Loucy (cell line): ENCODE measurements at regions not wholly inside any gene's neighbourhood (a gene's known extent, or its start where the extent isn't known, plus 50 kb on each side); places are given as distances from the start of the nearest gene placed in this dataset.

ENCODE experiments used
- H2AFZ ChIP-seq: fragments of 200-600 bp; sonication (generic); 2 replicates; pipeline ENCODE4 v1.6.0; 2016; ENCODE audit warnings: antibody characterized with exemption, mild to moderate bottlenecking, low read length, moderate library complexity
- H3F3A ChIP-seq: fragments of 200-600 bp; 2 replicates; pipeline ENCODE4 v1.6.0; 2016; ENCODE audit warnings: antibody characterized with exemption, low read depth, mild to moderate bottlenecking
- H3K27me3 ChIP-seq: fragments of 200-600 bp; sonication (generic); 2 replicates; pipeline ENCODE4 v1.6.1; 2014; ENCODE audit warnings: low read length, mild to moderate bottlenecking; ENCODE audit not compliant: insufficient read depth, poor library complexity, severe bottlenecking
- H3K36me3 ChIP-seq: fragments of 200-600 bp; sonication (generic); 2 replicates; pipeline ENCODE4 v1.6.1; 2016; ENCODE audit warnings: low read length; ENCODE audit not compliant: insufficient read depth
- H3K4me1 ChIP-seq: fragments of 200-600 bp; sonication (generic); 2 replicates; pipeline ENCODE4 v1.5.1; 2014; ENCODE audit warnings: low read length, mild to moderate bottlenecking; ENCODE audit not compliant: insufficient read depth, poor library complexity, severe bottlenecking
- H3K4me2 ChIP-seq: fragments of 200-600 bp; sonication (generic); 2 replicates; pipeline ENCODE4 v1.6.0; 2014; ENCODE audit warnings: antibody characterized with exemption, low read length, low read depth, mild to moderate bottlenecking; ENCODE audit not compliant: poor library complexity, severe bottlenecking
- H3K4me3 ChIP-seq: fragments of 200-600 bp; sonication (generic); 2 replicates; pipeline ENCODE4 v1.5.1; 2014; ENCODE audit warnings: low read length, mild to moderate bottlenecking, mixed read lengths; ENCODE audit not compliant: poor library complexity, severe bottlenecking
- H3K79me2 ChIP-seq: fragments of 200-600 bp; sonication (generic); 2 replicates; pipeline ENCODE4 v1.6.1; 2014; ENCODE audit warnings: low read length; ENCODE audit not compliant: insufficient read depth
- H3K9ac ChIP-seq: fragments of 200-600 bp; sonication (generic); 2 replicates; pipeline ENCODE4 v1.6.0; 2014; ENCODE audit warnings: mild to moderate bottlenecking, low read depth, low read length, moderate library complexity; ENCODE audit not compliant: poor library complexity, severe bottlenecking
- H3K9me2 ChIP-seq: fragments of 200-600 bp; sonication (generic); replicated peaks from 2 replicates; pipeline ENCODE4 v1.6.1; 2016; ENCODE audit warnings: low read depth, low read length, mixed read lengths
- H3K9me3 ChIP-seq: fragments of 200-600 bp; sonication (generic); 2 replicates; pipeline ENCODE4 v1.6.1; 2014; ENCODE audit warnings: mild to moderate bottlenecking, antibody characterized with exemption, low read length, low read depth; ENCODE audit not compliant: insufficient read depth
- H4K20me1 ChIP-seq: fragments of 200-600 bp; sonication (generic); 2 replicates; pipeline ENCODE4 v1.6.0; 2014; ENCODE audit warnings: antibody characterized with exemption, low read length, mild to moderate bottlenecking; ENCODE audit not compliant: insufficient read depth, poor library complexity, severe bottlenecking
- EZH2phosphoT487 ChIP-seq: fragments of 200-600 bp; IDR thresholded peaks from 2 replicates; pipeline ENCODE4 v1.6.1; 2018; ENCODE audit warnings: antibody characterized with exemption, mild to moderate bottlenecking, moderate library complexity, borderline replicate concordance
- TF ChIP-seq, protein P1 (sequence below): fragments of 200-600 bp; sonication (generic); conservative IDR thresholded peaks from 2 replicates; pipeline ENCODE4 v1.5.1; 2014; ENCODE audit warnings: mild to moderate bottlenecking, antibody characterized with exemption, low read length

DNA sequence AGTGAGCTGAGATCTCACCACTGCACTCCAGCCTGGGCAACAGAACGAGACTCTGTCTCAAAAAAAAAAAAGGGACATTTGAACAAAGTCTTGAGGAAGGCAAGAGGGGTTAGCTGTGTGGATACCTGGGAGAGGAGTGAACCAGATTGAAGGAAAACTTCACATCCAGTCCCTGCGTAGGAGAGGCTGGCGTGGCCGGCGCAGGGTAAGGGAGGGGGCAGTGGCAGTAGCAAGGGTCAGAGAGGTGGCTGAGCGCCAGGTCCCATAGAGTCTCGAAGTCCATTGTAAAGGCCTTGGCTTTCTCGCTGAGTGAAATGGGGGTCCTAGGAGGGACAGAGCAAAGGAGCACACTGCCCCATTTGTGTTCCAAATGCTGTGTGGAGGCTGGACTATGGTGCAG is 171.8 kb upstream of the WSCD1 start:
- Histone ChIP-seq H3K9ac (no peak overlapping the region), H3K4me2 (no peak overlapping the region), H3K4me3 (no peak overlapping the region), H3K9me2 (no peaks in the 10 kb centered on the region), H3K79me2 (no peaks in the 10 kb centered on the region), H4K20me1 (no peaks in the 10 kb centered on the region), H3K4me1 (no peaks in the 10 kb centered on the region), H3F3A (no peaks in the 10 kb centered on the region), H2AFZ (no peak overlapping the region), H3K27me3 (no peaks in the 10 kb centered on the region), H3K9me3 (peaks cover 4% of the 10 kb centered on the region; the same call in 1 of the 2 replicates), H3K36me3 (no peaks in the 10 kb centered on the region)
- no peak for TF ChIP-seq EZH2phosphoT487
- TF ChIP-seq, protein P1, sequence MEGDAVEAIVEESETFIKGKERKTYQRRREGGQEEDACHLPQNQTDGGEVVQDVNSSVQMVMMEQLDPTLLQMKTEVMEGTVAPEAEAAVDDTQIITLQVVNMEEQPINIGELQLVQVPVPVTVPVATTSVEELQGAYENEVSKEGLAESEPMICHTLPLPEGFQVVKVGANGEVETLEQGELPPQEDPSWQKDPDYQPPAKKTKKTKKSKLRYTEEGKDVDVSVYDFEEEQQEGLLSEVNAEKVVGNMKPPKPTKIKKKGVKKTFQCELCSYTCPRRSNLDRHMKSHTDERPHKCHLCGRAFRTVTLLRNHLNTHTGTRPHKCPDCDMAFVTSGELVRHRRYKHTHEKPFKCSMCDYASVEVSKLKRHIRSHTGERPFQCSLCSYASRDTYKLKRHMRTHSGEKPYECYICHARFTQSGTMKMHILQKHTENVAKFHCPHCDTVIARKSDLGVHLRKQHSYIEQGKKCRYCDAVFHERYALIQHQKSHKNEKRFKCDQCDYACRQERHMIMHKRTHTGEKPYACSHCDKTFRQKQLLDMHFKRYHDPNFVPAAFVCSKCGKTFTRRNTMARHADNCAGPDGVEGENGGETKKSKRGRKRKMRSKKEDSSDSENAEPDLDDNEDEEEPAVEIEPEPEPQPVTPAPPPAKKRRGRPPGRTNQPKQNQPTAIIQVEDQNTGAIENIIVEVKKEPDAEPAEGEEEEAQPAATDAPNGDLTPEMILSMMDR: no peak

DNA sequence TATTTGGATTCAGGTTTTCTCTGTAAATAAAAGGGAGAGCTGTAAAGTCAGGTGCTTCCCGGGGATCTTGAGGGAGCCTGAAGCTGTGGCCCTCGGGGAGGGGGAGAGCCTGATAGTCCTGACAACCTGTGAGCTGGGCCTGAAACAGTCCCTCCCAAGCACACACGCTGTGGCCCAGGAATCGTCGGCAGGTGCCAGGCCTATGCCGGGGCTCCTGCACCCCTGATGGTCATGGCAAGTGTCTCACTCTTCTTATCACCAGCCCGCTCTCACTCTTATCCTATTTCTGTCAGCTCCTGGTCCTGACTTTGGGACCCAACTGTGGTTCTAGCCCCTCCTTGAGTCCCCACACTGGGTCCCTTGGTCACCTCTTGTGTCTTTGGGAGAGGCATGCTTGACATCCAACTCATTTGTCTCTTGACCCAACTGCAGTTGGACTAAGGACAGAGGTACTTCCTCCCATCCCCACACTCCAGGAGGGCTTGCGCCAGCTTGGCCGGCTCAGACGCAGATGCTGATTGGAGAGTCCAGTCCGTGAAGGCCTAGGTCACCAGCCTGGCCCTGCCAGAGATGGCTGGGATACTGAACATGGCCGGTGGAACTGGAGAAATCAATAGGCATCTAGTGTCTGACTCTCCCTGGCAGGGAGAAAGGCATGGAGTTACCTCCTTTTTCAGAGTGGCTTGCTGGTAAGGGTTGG is 170.5 kb upstream of the WSCD1 start:
- no peaks in the 10 kb centered on the region for H3K4me1 ChIP-seq
- no peak overlapping the region for H2AFZ ChIP-seq
- H3K4me2 ChIP-seq: no peak overlapping the region
- H3K79me2 ChIP-seq: no peaks in the 10 kb centered on the region
- no peaks in the 10 kb centered on the region for H3K36me3 ChIP-seq
- TF ChIP-seq EZH2phosphoT487: no peak
- TF ChIP-seq, protein P1: no peak
- H3K9me3 ChIP-seq: peaks cover 4% of the 10 kb centered on the region; the same call in 1 of the 2 replicates
- no peaks in the 10 kb centered on the region for H3K9me2 ChIP-seq
- no peaks in the 10 kb centered on the region for H4K20me1 ChIP-seq
- no peak overlapping the region for H3K4me3 ChIP-seq
- no peak overlapping the region for H3K9ac ChIP-seq
- H3F3A ChIP-seq: no peaks in the 10 kb centered on the region
- H3K27me3 ChIP-seq: no peaks in the 10 kb centered on the region

DNA sequence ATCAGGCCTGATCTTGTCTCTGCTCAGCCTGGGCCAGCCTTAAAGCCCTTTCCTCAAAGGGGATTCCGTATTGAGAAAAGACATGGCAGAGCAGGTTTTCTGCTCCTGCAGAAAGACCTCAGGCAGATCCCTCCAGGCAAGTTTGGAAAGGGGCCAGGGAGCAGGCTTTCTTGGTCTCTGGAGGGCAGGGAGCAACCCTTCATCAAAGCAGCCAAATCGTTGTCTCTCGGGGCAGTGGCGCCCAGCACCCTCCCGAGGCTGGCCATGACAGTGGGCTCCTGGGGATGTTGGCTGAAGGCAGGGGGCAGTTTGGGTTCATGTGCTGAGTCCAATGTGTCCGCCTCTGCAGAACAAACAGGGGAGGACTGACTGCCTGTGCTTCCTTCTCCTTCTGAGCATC is 168.4 kb upstream of the WSCD1 start:
- no peak overlapping the region for H3K4me2 ChIP-seq
- H3K9me3 ChIP-seq: peaks cover 4% of the 10 kb centered on the region; the same call in 1 of the 2 replicates
- no peaks in the 10 kb centered on the region for H3K27me3 ChIP-seq
- H4K20me1 ChIP-seq: no peaks in the 10 kb centered on the region
- no peaks in the 10 kb centered on the region for H3F3A ChIP-seq
- no peak overlapping the region for H3K9ac ChIP-seq
- H3K4me1 ChIP-seq: no peaks in the 10 kb centered on the region
- H3K4me3 ChIP-seq: no peak overlapping the region
- H3K36me3 ChIP-seq: no peaks in the 10 kb centered on the region
- TF ChIP-seq, protein P1: no peak
- H3K9me2 ChIP-seq: no peaks in the 10 kb centered on the region
- no peaks in the 10 kb centered on the region for H3K79me2 ChIP-seq
- H2AFZ ChIP-seq: no peak overlapping the region
